ENCODE measurements at regions not wholly inside any gene's neighbourhood (a gene's known extent, or its start where the extent isn't known, plus 50 kb on each side); places are given as distances from the start of the nearest gene placed in this dataset.
A peak's percentile ranks its signal among the peaks of the same experiment; 100 is the strongest.
"Not testable (repeated sequence)": the region's sequence is repeated elsewhere in the genome, so short reads cannot be mapped to it uniquely, and the experiment has no call there.

- Mint-ChIP-seq H3K4me3 (no peak overlapping the region), H3K4me1 (peaks cover 5% of the 10 kb centered on the region), H3K27me3 (peaks cover 5% of the 10 kb centered on the region), H3K36me3 (ENCODE audit: insufficient read depth) (no peaks in the 10 kb centered on the region), H3K27ac (ENCODE audit: low read depth) (no peak overlapping the region), H3K9me3 (peaks cover 18% of the 10 kb centered on the region)
- ATAC-seq (replicated peaks; ENCODE audit: extremely low read depth, poor library complexity, severe bottlenecking) (no peak), DNase-seq (ENCODE audit: low spot score in 2 of 2) (no peak)
Measured at GRCh38 chr2:2648094-2648493, 317.0 kb upstream of the MYT1L start.

DNA sequence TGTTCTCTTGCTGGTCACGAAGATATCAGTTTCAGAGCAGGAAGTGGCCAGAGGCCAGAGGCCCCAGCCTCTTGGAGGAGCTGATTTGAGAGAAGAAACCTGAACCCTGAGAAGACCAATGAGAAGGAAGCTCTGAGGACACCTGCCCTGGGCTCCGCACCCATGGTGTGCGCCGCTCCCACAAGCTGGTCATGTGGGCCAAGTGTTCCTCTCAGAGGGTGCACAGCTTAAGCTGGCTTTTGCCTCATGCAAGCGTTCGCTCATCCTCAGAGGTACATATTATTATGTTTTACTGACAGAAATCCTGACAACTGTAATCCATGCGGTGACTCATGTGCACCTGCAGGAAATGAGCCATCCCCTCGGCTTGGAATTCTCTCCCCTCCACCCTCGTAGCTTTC is 316.1 kb upstream of the MYT1L start:
- Mint-ChIP-seq H3K4me1 (peaks cover 5% of the 10 kb centered on the region), H3K27ac (ENCODE audit: low read depth) (no peak overlapping the region), H3K27me3 (no peaks in the 10 kb centered on the region), H3K9me3 (peaks cover 18% of the 10 kb centered on the region), H3K36me3 (ENCODE audit: insufficient read depth) (no peaks in the 10 kb centered on the region), H3K4me3 (no peak overlapping the region)
- DNase-seq (ENCODE audit: low spot score in 2 of 2) (no peak), ATAC-seq (replicated peaks; ENCODE audit: extremely low read depth, poor library complexity, severe bottlenecking) (no peak)

GRCh38 chr2:2646433-2647051 is 315.5 kb upstream of the MYT1L start:
- H3K9me3 Mint-ChIP-seq, result peaks cover 18% of the 10 kb centered on the region
- H3K27me3 Mint-ChIP-seq, result no peaks in the 10 kb centered on the region
- peaks cover 5% of the 10 kb centered on the region for H3K4me1 Mint-ChIP-seq
- peak; percentile 32 for ATAC-seq (replicated peaks; ENCODE audit: extremely low read depth, poor library complexity, severe bottlenecking)
- no peak overlapping the region for H3K27ac Mint-ChIP-seq (ENCODE audit: low read depth)
- no peak for DNase-seq (ENCODE audit: low spot score in 2 of 2)
- H3K4me3 Mint-ChIP-seq, result no peak overlapping the region
- no peaks in the 10 kb centered on the region for H3K36me3 Mint-ChIP-seq (ENCODE audit: insufficient read depth)

DNA sequence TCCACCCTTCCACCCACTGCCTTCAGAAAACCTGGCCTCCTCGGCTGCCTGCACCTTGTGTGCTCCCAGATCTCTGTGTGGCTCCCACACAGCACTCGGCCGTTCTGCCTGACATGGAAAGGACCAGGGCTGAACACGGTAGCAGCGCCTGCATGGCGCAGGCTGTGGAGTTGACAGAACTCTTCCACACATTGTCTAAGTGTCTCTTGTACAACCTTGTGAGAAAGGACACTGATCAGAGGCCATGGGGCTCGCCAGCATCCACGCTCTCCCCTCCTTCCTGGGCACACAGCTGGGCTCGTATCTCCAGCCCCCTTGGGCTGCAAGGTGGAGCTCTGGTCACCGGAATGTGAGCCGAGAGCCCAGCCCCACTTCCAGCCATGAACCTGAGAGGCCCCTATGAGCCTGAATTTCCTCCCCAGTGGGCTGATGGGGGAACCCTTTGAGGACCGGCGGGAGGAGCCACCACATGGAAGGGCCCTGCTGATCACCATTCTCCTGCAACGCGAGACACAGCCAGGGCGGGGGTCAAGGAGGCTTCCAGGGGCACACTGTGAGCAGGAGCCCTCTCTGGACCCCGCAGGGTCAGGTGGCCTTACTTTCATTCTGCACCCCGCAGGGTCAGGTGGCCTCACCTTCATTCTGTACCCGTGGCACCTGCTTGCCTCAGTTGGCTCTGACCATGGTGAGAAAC is 314.2 kb upstream of the MYT1L start:
- Mint-ChIP-seq H3K9me3 (peaks cover 18% of the 10 kb centered on the region), H3K4me1 (peaks cover 5% of the 10 kb centered on the region), H3K4me3 (no peak overlapping the region), H3K27ac (ENCODE audit: low read depth) (no peak overlapping the region), H3K27me3 (no peaks in the 10 kb centered on the region), H3K36me3 (ENCODE audit: insufficient read depth) (no peaks in the 10 kb centered on the region)
- no peak for DNase-seq (ENCODE audit: low spot score in 2 of 2)
- ATAC-seq (replicated peaks; ENCODE audit: extremely low read depth, poor library complexity, severe bottlenecking), result no peak

GRCh38 chr2:2644751-2645150 is 313.7 kb upstream of the MYT1L start:
- H3K27ac Mint-ChIP-seq (ENCODE audit: low read depth); ATAC-seq (replicated peaks; ENCODE audit: extremely low read depth, poor library complexity, severe bottlenecking); H3K4me3 Mint-ChIP-seq; H3K27me3 Mint-ChIP-seq; H3K4me1 Mint-ChIP-seq; DNase-seq (ENCODE audit: low spot score in 2 of 2); H3K36me3 Mint-ChIP-seq (ENCODE audit: insufficient read depth): not testable (repeated sequence)
- H3K9me3 Mint-ChIP-seq, result peaks cover 16% of the 10 kb centered on the region

DNA sequence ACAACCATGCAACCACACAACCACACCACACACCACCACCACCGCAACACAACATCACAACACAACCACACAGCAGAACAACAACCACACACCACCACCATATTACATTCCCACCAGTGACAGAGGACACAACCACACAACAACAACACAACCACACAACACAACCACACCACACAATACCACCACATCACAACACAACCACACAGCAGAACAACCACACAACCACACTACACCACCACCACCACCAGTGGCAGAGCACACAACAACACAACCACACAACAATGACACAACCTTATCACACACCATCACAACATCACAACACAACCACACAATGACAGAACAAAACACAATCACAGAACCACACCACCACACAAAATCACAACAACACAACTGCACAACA is 313.0 kb upstream of the MYT1L start:
- H3K36me3 Mint-ChIP-seq (ENCODE audit: insufficient read depth), result no peaks in the 10 kb centered on the region
- H3K4me1 Mint-ChIP-seq, result peaks cover 5% of the 10 kb centered on the region
- no peak overlapping the region for H3K27ac Mint-ChIP-seq (ENCODE audit: low read depth)
- H3K9me3 Mint-ChIP-seq, result peaks cover 13% of the 10 kb centered on the region
- H3K4me3 Mint-ChIP-seq, result no peak overlapping the region
- DNase-seq (ENCODE audit: low spot score in 2 of 2) (no peak), ATAC-seq (replicated peaks; ENCODE audit: extremely low read depth, poor library complexity, severe bottlenecking) (no peak)
- no peaks in the 10 kb centered on the region for H3K27me3 Mint-ChIP-seq

DNA sequence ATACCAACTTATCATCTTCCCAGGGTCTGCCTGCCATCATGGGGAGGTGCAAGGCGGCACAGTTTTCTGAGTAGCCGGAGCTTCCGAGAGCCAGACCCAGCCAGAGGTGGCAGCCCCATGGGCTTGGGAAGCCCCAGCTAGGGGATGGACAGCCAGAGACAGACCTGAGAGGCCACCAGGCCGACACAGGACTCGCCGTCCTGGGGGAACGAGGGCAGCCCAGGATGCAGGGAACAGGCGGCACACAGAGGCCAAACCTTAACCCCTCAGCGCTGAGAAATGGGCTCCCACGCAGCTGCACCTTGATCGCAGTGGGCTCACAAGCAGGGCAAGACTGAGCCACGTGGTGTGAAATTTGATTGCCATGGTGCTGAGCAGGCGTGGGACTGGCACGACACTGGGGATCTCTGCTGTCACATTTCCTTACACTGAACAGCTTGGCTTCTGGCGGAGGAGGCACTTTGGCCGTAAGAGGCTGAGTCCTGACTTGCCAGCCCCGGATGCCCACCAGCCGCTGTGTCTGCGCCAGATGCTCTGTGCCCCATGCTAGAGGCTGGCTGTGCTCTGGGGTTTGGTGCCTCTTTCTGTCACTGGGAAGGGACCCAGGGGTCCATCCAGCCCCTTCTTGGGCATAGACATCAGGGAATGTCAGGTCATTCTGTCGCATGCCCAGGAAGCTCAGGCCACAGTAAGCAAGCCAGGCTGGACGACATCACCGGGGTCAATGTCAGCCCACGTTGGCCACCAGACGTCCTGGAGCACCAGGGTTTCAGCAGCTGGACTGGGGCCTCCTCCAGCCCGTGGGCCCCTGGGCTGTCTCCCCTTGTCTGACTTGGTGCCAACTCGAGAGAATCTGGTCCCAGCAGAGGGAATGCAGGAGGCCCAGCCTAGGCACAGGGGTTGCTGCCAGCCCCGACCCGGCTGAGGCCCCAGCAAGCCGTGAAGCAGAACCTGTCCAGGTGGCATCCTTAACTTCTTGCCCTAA is 312.1 kb upstream of the MYT1L start:
- no peaks in the 10 kb centered on the region for H3K36me3 Mint-ChIP-seq (ENCODE audit: insufficient read depth)
- no peak overlapping the region for H3K4me3 Mint-ChIP-seq
- ATAC-seq (replicated peaks; ENCODE audit: extremely low read depth, poor library complexity, severe bottlenecking), result no peak
- no peaks in the 10 kb centered on the region for H3K27me3 Mint-ChIP-seq
- H3K9me3 Mint-ChIP-seq, result peaks cover 13% of the 10 kb centered on the region
- H3K27ac Mint-ChIP-seq (ENCODE audit: low read depth), result no peak overlapping the region
- peaks cover 5% of the 10 kb centered on the region for H3K4me1 Mint-ChIP-seq
- DNase-seq (ENCODE audit: low spot score in 2 of 2), result no peak

- H3K27ac Mint-ChIP-seq (ENCODE audit: low read depth), result no peak overlapping the region
- no peak for ATAC-seq (replicated peaks; ENCODE audit: extremely low read depth, poor library complexity, severe bottlenecking)
Measured at GRCh38 chr2:2641541-2642410, 310.7 kb upstream of the MYT1L start.

GRCh38 chr2:2640818-2641217 is 309.7 kb upstream of the MYT1L start:
- Mint-ChIP-seq H3K27ac (ENCODE audit: low read depth) (no peak overlapping the region), H3K27me3 (peaks cover 9% of the 10 kb centered on the region), H3K4me1 (peaks cover 5% of the 10 kb centered on the region), H3K4me3 (no peak overlapping the region), H3K36me3 (ENCODE audit: insufficient read depth) (no peaks in the 10 kb centered on the region), H3K9me3 (peaks cover 8% of the 10 kb centered on the region)
- ATAC-seq (replicated peaks; ENCODE audit: extremely low read depth, poor library complexity, severe bottlenecking) (no peak), DNase-seq (ENCODE audit: low spot score in 2 of 2) (no peak)

More at GRCh38 chr2:2641541-2642410, 310.7 kb upstream of the MYT1L start:
- no peak for DNase-seq (ENCODE audit: low spot score in 2 of 2)
- H3K9me3 Mint-ChIP-seq, result peaks cover 8% of the 10 kb centered on the region
- no peak overlapping the region for H3K4me3 Mint-ChIP-seq
- H3K27me3 Mint-ChIP-seq, result peaks cover 4% of the 10 kb centered on the region
- peaks cover 5% of the 10 kb centered on the region for H3K4me1 Mint-ChIP-seq
- H3K36me3 Mint-ChIP-seq (ENCODE audit: insufficient read depth), result no peaks in the 10 kb centered on the region

DNA sequence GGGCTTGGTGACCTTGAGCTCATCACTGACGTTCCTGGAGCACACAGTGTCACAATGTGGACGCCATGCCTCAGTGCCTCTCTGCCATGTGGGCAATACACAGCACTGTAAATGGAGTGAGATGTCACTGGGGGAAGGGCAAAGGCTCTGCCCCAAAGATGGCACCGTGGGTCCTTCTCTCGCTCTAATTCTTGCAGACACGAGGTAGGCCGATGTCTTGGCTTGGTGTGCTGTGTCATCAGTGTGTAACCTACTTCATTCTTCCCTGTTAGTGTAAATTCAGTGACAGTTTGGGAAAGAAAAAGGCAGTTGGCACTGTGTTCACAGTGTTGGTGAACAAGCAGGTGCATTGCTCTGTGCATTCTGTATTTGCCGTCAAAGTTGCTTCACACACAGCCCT is 309.3 kb upstream of the MYT1L start:
- ATAC-seq (replicated peaks; ENCODE audit: extremely low read depth, poor library complexity, severe bottlenecking), result no peak
- Mint-ChIP-seq H3K36me3 (ENCODE audit: insufficient read depth) (no peaks in the 10 kb centered on the region), H3K9me3 (peaks cover 8% of the 10 kb centered on the region), H3K4me1 (peaks cover 5% of the 10 kb centered on the region), H3K27me3 (peaks cover 9% of the 10 kb centered on the region), H3K4me3 (no peak overlapping the region), H3K27ac (ENCODE audit: low read depth) (no peak overlapping the region)
- no peak for DNase-seq (ENCODE audit: low spot score in 2 of 2)

GRCh38 chr2:2639251-2640139 is 308.4 kb upstream of the MYT1L start:
- Mint-ChIP-seq H3K36me3 (ENCODE audit: insufficient read depth) (no peaks in the 10 kb centered on the region), H3K4me3 (no peak overlapping the region), H3K27me3 (peaks cover 9% of the 10 kb centered on the region), H3K4me1 (peaks cover 5% of the 10 kb centered on the region), H3K9me3 (peaks cover 8% of the 10 kb centered on the region), H3K27ac (ENCODE audit: low read depth) (no peak overlapping the region)
- ATAC-seq (replicated peaks; ENCODE audit: extremely low read depth, poor library complexity, severe bottlenecking), result no peak
- DNase-seq (ENCODE audit: low spot score in 2 of 2), result no peak
